GM23248 (cell line): ENCODE measurements at regions not wholly inside any gene's neighbourhood (a gene's known extent, or its start where the extent isn't known, plus 50 kb on each side); places are given as distances from the start of the nearest gene placed in this dataset.
A peak's percentile ranks its signal among the peaks of the same experiment; 100 is the strongest.

Experiments
- DNase-seq: peaks from one replicate; pipeline ENCODE4 v3.0.0-alpha.2; 2015
- H2AFZ ChIP-seq: fragments of 200-600 bp; sonication (generic); 2 replicates; pipeline ENCODE4 v1.6.1; 2016; ENCODE audit warnings: antibody characterized with exemption
- H3F3A ChIP-seq: fragments of 200-600 bp; sonication (generic); 2 replicates; pipeline ENCODE4 v1.6.1; 2016; ENCODE audit warnings: mild to moderate bottlenecking, antibody characterized with exemption, mixed run types; ENCODE audit not compliant: insufficient read depth
- H3K27ac ChIP-seq: fragments of 200-600 bp; sonication (generic); 2 replicates; pipeline ENCODE4 v1.5.1; 2016; ENCODE audit warnings: mild to moderate bottlenecking
- H3K27me3 ChIP-seq: fragments of 200-600 bp; sonication (generic); replicated peaks from 2 replicates; pipeline ENCODE4 v1.6.1; 2016; ENCODE audit warnings: mild to moderate bottlenecking; ENCODE audit not compliant: insufficient read depth
- H3K36me3 ChIP-seq: fragments of 200-600 bp; sonication (generic); 2 replicates; pipeline ENCODE4 v1.6.1; 2016; ENCODE audit warnings: low read depth, mild to moderate bottlenecking
- H3K4me1 ChIP-seq: fragments of 200-600 bp; sonication (generic); 2 replicates; pipeline ENCODE4 v1.6.1; 2016; ENCODE audit warnings: mild to moderate bottlenecking; ENCODE audit not compliant: insufficient read depth
- H3K4me2 ChIP-seq: fragments of 200-600 bp; sonication (generic); one replicate; pipeline ENCODE4 v1.6.1; 2016; ENCODE audit warnings: mild to moderate bottlenecking; ENCODE audit not compliant: unreplicated experiment
- H3K4me3 ChIP-seq: fragments of 200-600 bp; sonication (generic); 2 replicates; pipeline ENCODE4 v1.5.1; 2016; ENCODE audit warnings: mild to moderate bottlenecking
- H3K79me2 ChIP-seq: fragments of 200-600 bp; sonication (generic); 2 replicates; pipeline ENCODE4 v1.6.1; 2016; ENCODE audit warnings: mild to moderate bottlenecking; ENCODE audit not compliant: insufficient read depth
- H3K9ac ChIP-seq: fragments of 200-600 bp; sonication (generic); 2 replicates; pipeline ENCODE4 v1.6.1; 2016; ENCODE audit warnings: mild to moderate bottlenecking
- H3K9me2 ChIP-seq: fragments of 200-600 bp; sonication (generic); 2 replicates; pipeline ENCODE4 v1.6.1; 2016; ENCODE audit warnings: mixed run types, mild to moderate bottlenecking, moderate library complexity; ENCODE audit not compliant: insufficient read depth
- H3K9me3 ChIP-seq: fragments of 200-600 bp; sonication (generic); one replicate; pipeline ENCODE4 v1.6.1; 2017; ENCODE audit warnings: low read depth
- H4K20me1 ChIP-seq: fragments of 200-600 bp; sonication (generic); 2 replicates; pipeline ENCODE4 v1.6.0; 2016; ENCODE audit not compliant: insufficient read depth
- EZH2 ChIP-seq: fragments of 200-600 bp; sonication (generic); IDR thresholded peaks from 2 replicates; pipeline ENCODE4 v1.6.1; 2018; ENCODE audit warnings: antibody characterized with exemption, mild to moderate bottlenecking; ENCODE audit not compliant: insufficient read depth, poor library complexity, severe bottlenecking
- EZH2phosphoT487 ChIP-seq: fragments of 200-600 bp; sonication (generic); IDR thresholded peaks from 2 replicates; pipeline ENCODE4 v1.6.1; 2018; ENCODE audit warnings: antibody characterized with exemption, moderate library complexity, mild to moderate bottlenecking, low read depth; ENCODE audit not compliant: insufficient read depth
- WGBS, 2 experiments: methylation state at CpG; one replicate each; pipeline ENCODE4 v1.1.6; 2015 to 2017; ENCODE audit warnings: low lambda C conversion rate in 2 of 2, low coverage in 1 of 2; ENCODE audit errors: missing lambda C conversion rate in 2 of 2; 5-methylcytosine and 5-hydroxymethylcytosine counted together
- in situ Hi-C: fragments of 300-500 bp; cut with MboI; formaldehyde crosslinking; loops from 2 replicates; pipeline ENCODE4 v1.15.0; 2020

DNA sequence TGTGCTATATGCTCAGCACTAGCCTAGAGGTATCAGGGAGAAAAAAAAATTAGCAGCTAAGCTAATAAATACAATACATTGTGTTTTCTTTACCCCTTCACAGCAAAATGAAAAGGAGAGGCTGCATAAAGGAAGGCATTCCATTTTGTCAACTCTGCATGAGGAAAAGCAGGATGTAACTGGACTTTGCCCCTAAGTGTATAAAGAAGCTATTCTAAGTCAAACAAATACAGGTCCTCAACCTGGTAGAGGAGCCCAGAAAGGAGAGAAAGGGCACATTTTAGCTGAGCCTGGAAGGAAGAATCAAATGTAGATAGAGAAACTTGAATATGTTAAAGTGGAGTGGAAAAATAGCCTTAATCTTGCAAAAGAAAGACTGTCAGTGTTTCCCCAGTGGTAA, 89.0 kb upstream of the SPRED1 start:
- H3K27ac ChIP-seq = no peak overlapping the region
- H3K9me2 ChIP-seq = no peaks in the 10 kb centered on the region
- no peaks in the 10 kb centered on the region for H3K9me3 ChIP-seq
- no peak overlapping the region for H2AFZ ChIP-seq
- in situ Hi-C loops = no loop called here
- H3K9ac ChIP-seq = no peak overlapping the region
- H3K4me3 ChIP-seq = no peak overlapping the region
- no peaks in the 10 kb centered on the region for H3K79me2 ChIP-seq
- 0 out of 2 replicates have a peak, but pooled peaks cover 12% of the 10 kb centered on the region for H3K4me1 ChIP-seq
- no peak for TF ChIP-seq EZH2
- TF ChIP-seq EZH2phosphoT487 = no peak
- no peak for DNase-seq
- no peaks in the 10 kb centered on the region for H3K27me3 ChIP-seq
- H3F3A ChIP-seq = peaks cover 4% of the 10 kb centered on the region; the same call in 1 of the 2 replicates
- H3K36me3 ChIP-seq = no peaks in the 10 kb centered on the region
- no peaks in the 10 kb centered on the region for H4K20me1 ChIP-seq
- no peak overlapping the region for H3K4me2 ChIP-seq

DNA sequence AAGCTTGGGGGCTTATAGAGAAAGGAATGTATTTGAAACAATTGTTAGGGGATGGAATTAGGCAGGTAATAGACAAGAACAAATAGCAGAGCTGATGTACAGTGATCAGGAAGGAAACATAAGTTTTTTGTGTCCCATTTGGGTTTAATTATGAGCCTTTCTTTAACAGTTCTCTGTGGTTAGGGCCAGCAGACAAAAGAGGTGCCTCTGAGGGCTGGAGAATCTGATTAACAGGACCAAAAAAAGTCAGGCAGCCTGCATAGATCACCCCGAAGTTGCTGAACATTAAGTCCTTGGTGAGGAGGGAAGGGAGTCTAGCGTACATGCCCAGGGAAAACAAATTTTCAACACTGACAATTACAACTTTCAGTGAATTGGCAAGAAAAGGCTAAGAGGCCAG, 88.6 kb upstream of the SPRED1 start:
- Histone ChIP-seq H3K4me2 (no peak overlapping the region), H3K27ac (no peak overlapping the region)

DNA sequence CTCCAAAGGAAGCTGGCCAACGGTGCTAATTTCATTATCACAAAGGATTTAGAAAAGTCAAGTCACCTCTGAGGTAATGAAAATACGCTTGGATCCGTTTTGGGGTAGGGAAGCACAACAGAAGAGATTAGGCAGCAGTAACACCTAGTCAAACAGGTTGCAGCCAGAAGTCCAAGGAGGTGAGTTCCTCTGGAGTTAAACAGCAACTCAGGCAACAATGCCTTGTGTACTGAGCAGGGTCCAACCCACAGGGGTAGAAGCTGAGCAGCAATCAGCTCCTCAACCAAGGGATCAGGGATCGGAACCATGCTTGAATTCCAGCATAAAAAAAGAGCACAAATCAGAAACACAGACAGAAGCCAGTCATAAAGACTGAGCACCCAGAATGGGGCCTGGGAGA, 88.1 kb upstream of the SPRED1 start:
- in situ Hi-C loops = no loop called here
- no peak for TF ChIP-seq EZH2
- no peak for TF ChIP-seq EZH2phosphoT487
- H2AFZ ChIP-seq = no peak overlapping the region
- no peaks in the 10 kb centered on the region for H3K27me3 ChIP-seq
- WGBS, 2 experiments = 82 to 92% methylated on average over 4 of the region's 4 CpGs
- H3K36me3 ChIP-seq = no peaks in the 10 kb centered on the region
- no peak overlapping the region for H3K27ac ChIP-seq
- DNase-seq = no peak
- H3K9me2 ChIP-seq = no peaks in the 10 kb centered on the region
- H3K4me2 ChIP-seq = no peak overlapping the region
- no peaks in the 10 kb centered on the region for H4K20me1 ChIP-seq
- peaks cover 21% of the 10 kb centered on the region; the same call in 1 of the 2 replicates for H3K4me1 ChIP-seq
- H3K79me2 ChIP-seq = no peaks in the 10 kb centered on the region
- H3F3A ChIP-seq = peaks cover 12% of the 10 kb centered on the region
- no peak overlapping the region for H3K4me3 ChIP-seq
- no peaks in the 10 kb centered on the region for H3K9me3 ChIP-seq
- no peak overlapping the region for H3K9ac ChIP-seq

More for the DNA sequence above, 88.6 kb upstream of the SPRED1 start:
- whole genome bisulfite sequencing, 2 experiments = 8 to 20% methylated on average over 2 of the region's 2 CpGs
- in situ Hi-C loops = no loop called here
- Histone ChIP-seq H4K20me1 (no peaks in the 10 kb centered on the region), H3K27me3 (no peaks in the 10 kb centered on the region), H3K9ac (no peak overlapping the region), H3K9me2 (no peaks in the 10 kb centered on the region), H3K4me1 (0 out of 2 replicates have a peak, but pooled peaks cover 16% of the 10 kb centered on the region), H3K79me2 (no peaks in the 10 kb centered on the region), H3K9me3 (no peaks in the 10 kb centered on the region), H3K4me3 (no peak overlapping the region), H3F3A (peaks cover 8% of the 10 kb centered on the region), H3K36me3 (no peaks in the 10 kb centered on the region), H2AFZ (no peak overlapping the region)
- DNase-seq = peak; percentile 27
- TF ChIP-seq EZH2 (no peak), EZH2phosphoT487 (no peak)

DNA sequence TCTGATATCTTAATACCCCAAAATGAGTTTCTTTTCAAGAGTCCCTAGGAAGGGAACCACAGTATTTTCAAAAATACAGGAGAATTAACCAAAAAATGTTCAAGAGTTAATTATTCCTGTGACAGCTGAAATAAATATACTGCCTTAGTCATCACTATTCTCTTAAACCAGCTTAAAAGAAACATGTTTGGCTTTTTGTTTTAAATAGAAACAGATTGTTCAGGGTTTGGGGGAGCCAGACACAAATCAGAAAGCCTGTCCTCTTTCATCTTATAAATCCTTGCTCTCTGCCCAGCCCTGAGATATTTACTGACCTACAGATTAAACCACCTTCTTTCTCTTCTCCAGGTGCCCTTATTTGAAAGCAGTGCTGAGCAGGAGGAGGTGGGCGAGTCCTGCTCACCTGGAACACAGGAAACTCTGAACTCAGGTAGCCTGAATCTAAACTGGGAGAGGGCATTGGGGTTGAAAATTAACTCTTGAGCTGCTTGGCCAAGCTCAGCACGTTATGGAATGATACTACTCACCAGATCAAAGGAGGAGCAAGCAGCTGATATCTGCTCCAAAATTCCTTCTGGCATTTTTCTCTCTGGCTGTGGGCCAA, 84.1 kb upstream of the SPRED1 start:
- Histone ChIP-seq H3K9ac (no peak overlapping the region), H2AFZ (no peak overlapping the region), H3F3A (peaks cover 27% of the 10 kb centered on the region), H3K4me1 (peaks cover 29% of the 10 kb centered on the region; the same call in 1 of the 2 replicates), H3K27me3 (no peaks in the 10 kb centered on the region), H3K4me2 (no peak overlapping the region), H3K9me3 (no peaks in the 10 kb centered on the region), H3K9me2 (no peaks in the 10 kb centered on the region), H3K36me3 (no peaks in the 10 kb centered on the region), H4K20me1 (no peaks in the 10 kb centered on the region), H3K79me2 (no peaks in the 10 kb centered on the region), H3K4me3 (no peak overlapping the region), H3K27ac (no peak overlapping the region)
- in situ Hi-C loops = no loop called here
- 52 to 54% methylated on average over 2 of the region's 2 CpGs for WGBS, 2 experiments
- no peak for TF ChIP-seq EZH2phosphoT487
- TF ChIP-seq EZH2 = no peak
- peak; percentile 19 for DNase-seq

DNA sequence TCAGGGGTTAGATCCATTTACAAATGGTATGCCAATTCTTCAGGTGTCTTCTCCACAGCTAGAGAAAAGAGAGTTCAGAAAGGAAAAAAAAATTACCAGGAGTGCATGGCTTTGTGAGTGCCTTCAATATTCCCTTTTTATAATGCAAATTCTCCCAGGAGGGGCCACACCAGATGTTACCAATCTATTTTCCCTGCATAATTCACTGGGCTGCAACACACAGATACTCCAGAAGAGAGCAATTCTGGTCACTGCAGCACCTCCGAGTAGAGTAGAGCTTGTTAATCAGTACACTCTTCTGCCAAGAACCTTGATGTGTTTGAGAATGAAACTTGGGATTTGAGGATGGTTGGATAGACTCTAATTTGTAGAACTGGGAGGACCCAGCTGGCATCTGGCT, 80.7 kb upstream of the SPRED1 start:
- 67 to 71% methylated on average over 1 of the region's 1 CpG for WGBS, 2 experiments
- Histone ChIP-seq H3K4me1 (peaks cover 27% of the 10 kb centered on the region; the same call in 1 of the 2 replicates), H2AFZ (no peak overlapping the region), H3K79me2 (no peaks in the 10 kb centered on the region), H3K9me2 (no peaks in the 10 kb centered on the region), H3K36me3 (no peaks in the 10 kb centered on the region), H3F3A (peaks cover 27% of the 10 kb centered on the region), H3K9me3 (no peaks in the 10 kb centered on the region), H3K9ac (no peak overlapping the region), H3K4me2 (no peak overlapping the region), H3K27me3 (no peaks in the 10 kb centered on the region), H3K27ac (no peak overlapping the region), H3K4me3 (no peak overlapping the region), H4K20me1 (no peaks in the 10 kb centered on the region)
- in situ Hi-C loops = no loop called here
- DNase-seq = no peak
- TF ChIP-seq EZH2 = no peak
- TF ChIP-seq EZH2phosphoT487 = no peak
